Right ventricle myocardium inferior (tissue), 1 donor: ENCODE measurements at regions not wholly inside any gene's neighbourhood (a gene's known extent, or its start where the extent isn't known, plus 50 kb on each side); places are given as distances from the start of the nearest gene placed in this dataset.

ENCODE experiments used
- ATAC-seq: fragments of 200-7000 bp; cut with Tn5 transposase; one replicate; pipeline ENCODE4 v1.9.1; 2020; ENCODE audit warnings: mild to moderate bottlenecking, moderate library complexity
- DNase-seq: peaks from one replicate; pipeline ENCODE4 v3.0.0; 2021; ENCODE audit errors: missing footprints
- intact Hi-C: fragments of 100-400 bp; cut with DNase I; formaldehyde crosslinking; loops from one replicate; pipeline ENCODE4 v1.11.0; 2022
- donor health status: DM: no; HTN: yes; CAD: no; lungs with severe emphysema.

GRCh38 chr14:86896701-86897100 is 1096.3 kb downstream of the GALC start:
- no peak for DNase-seq
- ATAC-seq: no peak
- intact Hi-C loops: no loop called here

GRCh38 chr14:86892152-86892956 is 1100.6 kb downstream of the GALC start:
- DNase-seq (no peak), ATAC-seq (no peak)
- intact Hi-C loops: no loop called here

GRCh38 chr14:86885280-86885679 is 1107.7 kb downstream of the GALC start:
- intact Hi-C loops: no loop called here
- ATAC-seq: no peak
- no peak for DNase-seq

GRCh38 chr14:86884498-86884897 is 1108.5 kb downstream of the GALC start:
- intact Hi-C loops: no loop called here

GRCh38 chr14:86882818-86883217 is 1110.2 kb downstream of the GALC start:
- no peak for ATAC-seq
- no peak for DNase-seq
- intact Hi-C loops: no loop called here

More at GRCh38 chr14:86884498-86884897, 1108.5 kb downstream of the GALC start:
- no peak for DNase-seq
- no peak for ATAC-seq

GRCh38 chr14:86865934-86866333 is 1127.0 kb downstream of the GALC start:
- no peak for DNase-seq
- no peak for ATAC-seq
- intact Hi-C loops: no loop called here

GRCh38 chr14:86858591-86858990 is 1134.4 kb downstream of the GALC start:
- ATAC-seq (no peak), DNase-seq (no peak)
- intact Hi-C loops: no loop called here

GRCh38 chr14:86858031-86858430 is 1135.0 kb downstream of the GALC start:
- intact Hi-C loops: no loop called here
- no peak for DNase-seq
- no peak for ATAC-seq

- no peak for ATAC-seq
- intact Hi-C loops: no loop called here
- no peak for DNase-seq
Observed at GRCh38 chr14:86852530-86852929, 1140.5 kb downstream of the GALC start.

- ATAC-seq: no peak
- no peak for DNase-seq
- intact Hi-C loops: no loop called here
Observed at GRCh38 chr14:86847140-86847539, 1145.8 kb downstream of the GALC start.

GRCh38 chr14:86838363-86838762 is 1154.6 kb downstream of the GALC start:
- DNase-seq: no peak
- intact Hi-C loops: no loop called here
- ATAC-seq: no peak

- ATAC-seq: no peak
- intact Hi-C loops: no loop called here
- no peak for DNase-seq
Observed at GRCh38 chr14:86826661-86827060, 1166.3 kb downstream of the GALC start.

GRCh38 chr14:86824167-86824566 is 1168.8 kb downstream of the GALC start:
- intact Hi-C loops: no loop called here
- no peak for DNase-seq
- ATAC-seq: no peak

GRCh38 chr14:86823581-86823980 is 1169.4 kb downstream of the GALC start:
- DNase-seq: no peak
- ATAC-seq: no peak
- intact Hi-C loops: no loop called here

GRCh38 chr14:86815341-86815740 is 1177.6 kb downstream of the GALC start:
- intact Hi-C loops: no loop called here
- ATAC-seq: no peak
- DNase-seq: no peak

GRCh38 chr14:86802726-86803125 is 1190.3 kb downstream of the GALC start:
- intact Hi-C loops: no loop called here
- DNase-seq: no peak
- ATAC-seq: no peak

- peak; percentile 52 for ATAC-seq
- DNase-seq: no peak
- intact Hi-C loops: no loop called here
Observed at GRCh38 chr14:86799244-86799647, 1193.7 kb downstream of the GALC start.

- ATAC-seq (no peak), DNase-seq (no peak)
- intact Hi-C loops: no loop called here
Observed at GRCh38 chr14:86798330-86798729, 1194.7 kb downstream of the GALC start.

GRCh38 chr14:86797075-86797351 is 1196.0 kb downstream of the GALC start:
- ATAC-seq (no peak), DNase-seq (no peak)
- intact Hi-C loops: no loop called here

GRCh38 chr14:86796221-86797074 is 1196.5 kb downstream of the GALC start:
- no peak for DNase-seq
- intact Hi-C loops: no loop called here
- no peak for ATAC-seq
